AG09319 (cell line): ENCODE measurements at regions not wholly inside any gene's neighbourhood (a gene's known extent, or its start where the extent isn't known, plus 50 kb on each side); places are given as distances from the start of the nearest gene placed in this dataset.
"Not testable (repeated sequence)": the region's sequence is repeated elsewhere in the genome, so short reads cannot be mapped to it uniquely, and the experiment has no call there.

Source experiments
- DNase-seq: peaks from one replicate; pipeline ENCODE4 v3.0.0-alpha.2; 2010; ENCODE audit warnings: low read depth; ENCODE audit errors: extremely low read depth
- CTCF ChIP-seq: IDR thresholded peaks from 2 replicates; pipeline ENCODE4 v1.5.1; 2011; ENCODE audit warnings: low read depth, mild to moderate bottlenecking, inconsistent platforms, low read length, moderate library complexity

GRCh38 chr2:238513346-238513745, 86.6 kb downstream of the ASB1 start:
- TF ChIP-seq CTCF = peak; percentile 68
- DNase-seq = no peak

- DNase-seq = not testable (repeated sequence)
Observed at GRCh38 chr2:238514024-238514423, 87.3 kb downstream of the ASB1 start.

- DNase-seq = no peak
- TF ChIP-seq CTCF = no peak
Observed at GRCh38 chr2:238515377-238515776, 88.7 kb downstream of the ASB1 start.

GRCh38 chr2:238517209-238517608, 90.5 kb downstream of the ASB1 start:
- DNase-seq = no peak
- TF ChIP-seq CTCF = no peak

GRCh38 chr2:238518172-238518820, 91.6 kb downstream of the ASB1 start:
- TF ChIP-seq CTCF = peak; percentile 27
- peak; percentile 82 for DNase-seq

GRCh38 chr2:238518821-238519186, 92.1 kb downstream of the ASB1 start:
- no peak for TF ChIP-seq CTCF
- no peak for DNase-seq

- TF ChIP-seq CTCF = no peak
Observed at GRCh38 chr2:238520359-238520886, 93.7 kb downstream of the ASB1 start.

GRCh38 chr2:238521002-238521401, 94.3 kb downstream of the ASB1 start:
- TF ChIP-seq CTCF = no peak
- DNase-seq = no peak

More at GRCh38 chr2:238520359-238520886, 93.7 kb downstream of the ASB1 start:
- DNase-seq = no peak
